Suprapubic skin (tissue), 4 donors: ENCODE measurements at regions not wholly inside any gene's neighbourhood (a gene's known extent, or its start where the extent isn't known, plus 50 kb on each side); places are given as distances from the start of the nearest gene placed in this dataset.

Source experiments
- DNase-seq, 2 donors: peaks; one replicate each; pipeline ENCODE4 v3.0.0-alpha.2; 2019; ENCODE audit warnings: low spot score in 2 of 2
- H3K27ac ChIP-seq: fragments of 200-600 bp; sonication (generic); one replicate; pipeline ENCODE4 v1.5.1; 2019
- H3K27me3 ChIP-seq: fragments of 200-600 bp; sonication (generic); one replicate; pipeline ENCODE4 v1.5.1; 2019
- H3K36me3 ChIP-seq: fragments of 200-600 bp; sonication (generic); one replicate; pipeline ENCODE4 v1.5.1; 2019
- H3K4me1 ChIP-seq: fragments of 200-600 bp; sonication (generic); one replicate; pipeline ENCODE4 v1.5.1; 2019
- H3K4me3 ChIP-seq: fragments of 200-600 bp; sonication (generic); one replicate; pipeline ENCODE4 v1.5.1; 2019; ENCODE audit warnings: mild to moderate bottlenecking
- H3K9me3 ChIP-seq: fragments of 200-600 bp; sonication (generic); one replicate; pipeline ENCODE4 v1.5.1; 2019
- CTCF ChIP-seq, 2 donors: fragments of 200-600 bp in 1 of 2; fragments of 450-650 bp in 1 of 2; sonication (generic) in 1 of 2; IDR thresholded peaks; one replicate each; pipeline ENCODE4 v1.5.1; 2016 to 2019; ENCODE audit warnings: antibody characterized with exemption in 2 of 2, mild to moderate bottlenecking in 1 of 2, moderate library complexity in 1 of 2
- EP300 ChIP-seq: sonication (generic); formaldehyde crosslinking; IDR thresholded peaks from one replicate; pipeline ENCODE4 v1.6.1; 2017; ENCODE audit warnings: antibody characterized with exemption
- POLR2A ChIP-seq, 2 donors: fragments of 450-650 bp; IDR thresholded peaks; one replicate each; pipeline ENCODE4 v1.6.1; 2017; ENCODE audit warnings: antibody characterized with exemption in 2 of 2, mild to moderate bottlenecking in 2 of 2, moderate library complexity in 2 of 2
- POLR2AphosphoS5 ChIP-seq, 3 donors: sonication (generic); formaldehyde crosslinking; IDR thresholded peaks; one replicate each; pipeline ENCODE4 v1.6.1; 2017; ENCODE audit warnings: antibody characterized with exemption in 3 of 3
- WGBS: methylation state at CpG from one replicate; pipeline ENCODE4 v1.1.5; 2018; 5-methylcytosine and 5-hydroxymethylcytosine counted together

GRCh38 chr4:137390707-137391106 is 141.6 kb downstream of the PCDH18 start:
- Histone ChIP-seq H3K9me3 (no peaks in the 10 kb centered on the region), H3K27ac (no peak overlapping the region), H3K4me1 (peaks cover 6% of the 10 kb centered on the region), H3K27me3 (no peaks in the 10 kb centered on the region), H3K4me3 (no peak overlapping the region), H3K36me3 (no peaks in the 10 kb centered on the region)
- no peak for DNase-seq
- no peak for TF ChIP-seq POLR2AphosphoS5 (IDR thresholded peaks at IDR 0.05)
- no peak for TF ChIP-seq EP300
- no peak for TF ChIP-seq CTCF (IDR thresholded peaks at IDR 0.05)
- no peak for TF ChIP-seq POLR2A (IDR thresholded peaks at IDR 0.05)

- H3K36me3 ChIP-seq = no peaks in the 10 kb centered on the region
- H3K9me3 ChIP-seq = no peaks in the 10 kb centered on the region
- H3K4me3 ChIP-seq = no peak overlapping the region
- no peak for DNase-seq
- peaks cover 6% of the 10 kb centered on the region for H3K4me1 ChIP-seq
- H3K27ac ChIP-seq = no peak overlapping the region
- no peak for TF ChIP-seq POLR2AphosphoS5 (IDR thresholded peaks at IDR 0.05)
- no peak for TF ChIP-seq CTCF (IDR thresholded peaks at IDR 0.05)
- no peak for TF ChIP-seq POLR2A (IDR thresholded peaks at IDR 0.05)
- no peak for TF ChIP-seq EP300
- 68% methylated on average over 1 of the region's 1 CpG for WGBS
- H3K27me3 ChIP-seq = no peaks in the 10 kb centered on the region
These were observed 142.3 kb downstream of the PCDH18 start for GRCh38 chr4:137389911-137390520.

GRCh38 chr4:137387924-137388323 is 144.4 kb downstream of the PCDH18 start:
- H3K36me3 ChIP-seq = no peaks in the 10 kb centered on the region
- no peaks in the 10 kb centered on the region for H3K9me3 ChIP-seq
- H3K4me3 ChIP-seq = no peak overlapping the region
- H3K4me1 ChIP-seq = peaks cover 6% of the 10 kb centered on the region
- no peak for DNase-seq
- no peak overlapping the region for H3K27ac ChIP-seq
- TF ChIP-seq POLR2A (IDR thresholded peaks at IDR 0.05) (no peak), EP300 (no peak), POLR2AphosphoS5 (IDR thresholded peaks at IDR 0.05) (no peak), CTCF (IDR thresholded peaks at IDR 0.05) (no peak)
- no peaks in the 10 kb centered on the region for H3K27me3 ChIP-seq
- 44% methylated on average over 3 of the region's 3 CpGs for WGBS

GRCh38 chr4:137384476-137384875 is 147.8 kb downstream of the PCDH18 start:
- no peaks in the 10 kb centered on the region for H3K36me3 ChIP-seq
- H3K27me3 ChIP-seq = no peaks in the 10 kb centered on the region
- H3K9me3 ChIP-seq = no peaks in the 10 kb centered on the region
- TF ChIP-seq EP300 (no peak), CTCF (IDR thresholded peaks at IDR 0.05) (no peak), POLR2A (IDR thresholded peaks at IDR 0.05) (no peak), POLR2AphosphoS5 (IDR thresholded peaks at IDR 0.05) (no peak)
- H3K4me1 ChIP-seq = no peaks in the 10 kb centered on the region
- H3K4me3 ChIP-seq = no peak overlapping the region
- no peak overlapping the region for H3K27ac ChIP-seq
- DNase-seq = no peak
- 43% methylated on average over 1 of the region's 1 CpG for WGBS

- no peak overlapping the region for H3K27ac ChIP-seq
- peaks cover 5% of the 10 kb centered on the region for H3K4me1 ChIP-seq
- no peaks in the 10 kb centered on the region for H3K27me3 ChIP-seq
- whole genome bisulfite sequencing = 58% methylated on average over 1 of the region's 1 CpG
- H3K9me3 ChIP-seq = no peaks in the 10 kb centered on the region
- no peak overlapping the region for H3K4me3 ChIP-seq
- H3K36me3 ChIP-seq = no peaks in the 10 kb centered on the region
- no peak for DNase-seq
- TF ChIP-seq POLR2AphosphoS5 (IDR thresholded peaks at IDR 0.05) (no peak), POLR2A (IDR thresholded peaks at IDR 0.05) (no peak), CTCF (IDR thresholded peaks at IDR 0.05) (no peak), EP300 (no peak)
These were observed 153.5 kb downstream of the PCDH18 start for GRCh38 chr4:137378821-137379220.
